ENCODE measurements at regions not wholly inside any gene's neighbourhood (a gene's known extent, or its start where the extent isn't known, plus 50 kb on each side); places are given as distances from the start of the nearest gene placed in this dataset.

- TF ChIP-seq CTCF (IDR thresholded peaks at IDR 0.05; ENCODE audit: low read depth, low read length) (no peak), EZH2phosphoT487 (IDR thresholded peaks at IDR 0.05; ENCODE audit: low read depth) (no peak)
Observed at GRCh38 chr1:198947456-198947855, 308.6 kb downstream of the PTPRC start.

All from OCI-LY3 (cell line).